MM.1S (cell line): ENCODE measurements at regions not wholly inside any gene's neighbourhood (a gene's known extent, or its start where the extent isn't known, plus 50 kb on each side); places are given as distances from the start of the nearest gene placed in this dataset.
"Not testable (repeated sequence)": the region's sequence is repeated elsewhere in the genome, so short reads cannot be mapped to it uniquely, and the experiment has no call there.

Experiments used
- DNase-seq: peaks from one replicate; pipeline ENCODE4 v3.0.0-alpha.2; 2015
- H2AFZ ChIP-seq: fragments of 300-600 bp; sonication (generic); 2 replicates; pipeline ENCODE4 v1.6.0; 2016; ENCODE audit warnings: antibody characterized with exemption, low read length
- H3F3A ChIP-seq: fragments of 300-600 bp; sonication (generic); 2 replicates; pipeline ENCODE4 v1.6.1; 2016; ENCODE audit warnings: mild to moderate bottlenecking, antibody characterized with exemption, low read length, moderate library complexity, mixed read lengths; ENCODE audit not compliant: insufficient read depth
- H3K27ac ChIP-seq: fragments of 300-600 bp; sonication (generic); 2 replicates; pipeline ENCODE4 v1.5.1; 2016; ENCODE audit warnings: mild to moderate bottlenecking, low read length
- H3K27me3 ChIP-seq: fragments of 300-600 bp; sonication (generic); replicated peaks from 2 replicates; pipeline ENCODE4 v1.6.0; 2016; ENCODE audit warnings: low read length; ENCODE audit not compliant: insufficient read depth
- H3K36me3 ChIP-seq: fragments of 300-600 bp; sonication (generic); replicated peaks from 2 replicates; pipeline ENCODE4 v1.6.1; 2016; ENCODE audit warnings: mild to moderate bottlenecking, low read length, mixed read lengths; ENCODE audit not compliant: insufficient read depth
- H3K4me1 ChIP-seq: fragments of 300-600 bp; sonication (generic); 2 replicates; pipeline ENCODE4 v1.6.1; 2016; ENCODE audit warnings: low read length, mixed read lengths
- H3K4me2 ChIP-seq: fragments of 300-600 bp; sonication (generic); 2 replicates; pipeline ENCODE4 v1.6.0; 2016; ENCODE audit warnings: low read depth, low read length
- H3K4me3 ChIP-seq: fragments of 300-600 bp; sonication (generic); 2 replicates; pipeline ENCODE4 v1.5.1; 2016; ENCODE audit warnings: low read length, mixed read lengths
- H3K79me2 ChIP-seq: fragments of 300-600 bp; sonication (generic); 2 replicates; pipeline ENCODE4 v1.6.1; 2016; ENCODE audit warnings: mixed run types, low read length, mixed read lengths
- H3K9ac ChIP-seq: fragments of 300-600 bp; sonication (generic); 2 replicates; pipeline ENCODE4 v1.6.1; 2016; ENCODE audit warnings: low read length, mixed read lengths
- H3K9me2 ChIP-seq: fragments of 300-600 bp; sonication (generic); replicated peaks from 2 replicates; pipeline ENCODE4 v1.6.1; 2016; ENCODE audit warnings: mild to moderate bottlenecking, low read length, mixed read lengths; ENCODE audit not compliant: insufficient read depth
- H3K9me3 ChIP-seq: fragments of 300-600 bp; sonication (generic); replicated peaks from 2 replicates; pipeline ENCODE4 v1.6.1; 2016; ENCODE audit warnings: mild to moderate bottlenecking, low read length, mixed read lengths; ENCODE audit not compliant: insufficient read depth
- H4K20me1 ChIP-seq: fragments of 300-600 bp; sonication (generic); 2 replicates; pipeline ENCODE4 v1.6.1; 2016; ENCODE audit warnings: mild to moderate bottlenecking, low read length, moderate library complexity, mixed read lengths; ENCODE audit not compliant: insufficient read depth
- CTCF ChIP-seq: fragments of 300-600 bp; sonication (generic); IDR thresholded peaks from 2 replicates; pipeline ENCODE4 v1.5.1; 2016; ENCODE audit warnings: antibody characterized with exemption, low read length, mixed read lengths
- EZH2 ChIP-seq: fragments of 300-600 bp; sonication (generic); optimal IDR thresholded peaks from 2 replicates; pipeline ENCODE3; 2017; ENCODE audit warnings: low read depth, mild to moderate bottlenecking, antibody characterized with exemption, low read length, mixed read lengths
- EZH2phosphoT487 ChIP-seq: fragments of 300-600 bp; sonication (generic); IDR thresholded peaks from 2 replicates; pipeline ENCODE4 v1.6.1; 2018; ENCODE audit warnings: antibody characterized with exemption, low read length

- not testable (repeated sequence) for H3K27ac ChIP-seq, H3K27me3 ChIP-seq, H3K79me2 ChIP-seq, H3K4me1 ChIP-seq, H3F3A ChIP-seq, H3K9me2 ChIP-seq, H3K4me2 ChIP-seq, H3K9me3 ChIP-seq, H3K4me3 ChIP-seq, H2AFZ ChIP-seq, H4K20me1 ChIP-seq, H3K36me3 ChIP-seq, H3K9ac ChIP-seq
- DNase-seq: peak; percentile 21
Observed at GRCh38 chr15:20007338-20007737, 534.3 kb downstream of the GOLGA6L6 start.

- H3K4me2 ChIP-seq: not testable (repeated sequence)
Observed at GRCh38 chr15:20003471-20003870, 538.1 kb downstream of the GOLGA6L6 start.

GRCh38 chr15:20002560-20002959, 539.0 kb downstream of the GOLGA6L6 start:
- H3K4me1 ChIP-seq, H3K9me2 ChIP-seq, H3K4me3 ChIP-seq, H3K27me3 ChIP-seq, DNase-seq, H2AFZ ChIP-seq, H3K9me3 ChIP-seq, H4K20me1 ChIP-seq, H3K9ac ChIP-seq, H3K27ac ChIP-seq, H3F3A ChIP-seq, H3K79me2 ChIP-seq, H3K4me2 ChIP-seq, H3K36me3 ChIP-seq: not testable (repeated sequence)

More at GRCh38 chr15:20003471-20003870, 538.1 kb downstream of the GOLGA6L6 start:
- not testable (repeated sequence) for H3K27me3 ChIP-seq, H3K4me3 ChIP-seq, H3K9me2 ChIP-seq, H3F3A ChIP-seq, H3K4me1 ChIP-seq, H3K9me3 ChIP-seq, H3K79me2 ChIP-seq, H3K36me3 ChIP-seq, H2AFZ ChIP-seq, H4K20me1 ChIP-seq, H3K27ac ChIP-seq, H3K9ac ChIP-seq, DNase-seq

GRCh38 chr15:19996574-19997194, 544.9 kb downstream of the GOLGA6L6 start:
- H3K79me2 ChIP-seq, H3K9ac ChIP-seq, H3K27me3 ChIP-seq, H3K4me3 ChIP-seq, H3K9me2 ChIP-seq, H4K20me1 ChIP-seq, H2AFZ ChIP-seq, H3F3A ChIP-seq, H3K9me3 ChIP-seq, H3K4me1 ChIP-seq, H3K36me3 ChIP-seq, H3K4me2 ChIP-seq, DNase-seq, H3K27ac ChIP-seq: not testable (repeated sequence)

- not testable (repeated sequence) for H3K27me3 ChIP-seq, H3K4me3 ChIP-seq, H4K20me1 ChIP-seq, H3F3A ChIP-seq, H3K9me3 ChIP-seq, H3K79me2 ChIP-seq, H3K36me3 ChIP-seq, H3K4me2 ChIP-seq, DNase-seq, H2AFZ ChIP-seq, H3K9me2 ChIP-seq, H3K27ac ChIP-seq, H3K9ac ChIP-seq, H3K4me1 ChIP-seq
Observed at GRCh38 chr15:19995296-19995695, 546.3 kb downstream of the GOLGA6L6 start.

- no peak overlapping the region for H3K27ac ChIP-seq
- DNase-seq: no peak
- H2AFZ ChIP-seq: no peak overlapping the region
- H3K4me1 ChIP-seq: no peaks in the 10 kb centered on the region
- H3K36me3 ChIP-seq: no peaks in the 10 kb centered on the region
- TF ChIP-seq EZH2: no peak
- TF ChIP-seq EZH2phosphoT487: no peak
- no peak for TF ChIP-seq CTCF
- H3K4me3 ChIP-seq: no peak overlapping the region
- no peaks in the 10 kb centered on the region for H3K9me2 ChIP-seq
- no peaks in the 10 kb centered on the region for H3F3A ChIP-seq
- no peaks in the 10 kb centered on the region for H4K20me1 ChIP-seq
- no peak overlapping the region for H3K9ac ChIP-seq
- H3K9me3 ChIP-seq: no peaks in the 10 kb centered on the region
- H3K79me2 ChIP-seq: no peaks in the 10 kb centered on the region
- H3K4me2 ChIP-seq: no peak overlapping the region
- H3K27me3 ChIP-seq: no peaks in the 10 kb centered on the region
Observed at GRCh38 chr15:19992428-19992827, 549.2 kb downstream of the GOLGA6L6 start.
